ENCODE measurements at regions not wholly inside any gene's neighbourhood (a gene's known extent, or its start where the extent isn't known, plus 50 kb on each side); places are given as distances from the start of the nearest gene placed in this dataset.

- Histone ChIP-seq H3K36me3 (ENCODE audit: control insufficient read depth, insufficient read depth, low read length) (no peaks in the 10 kb centered on the region), H3K27me3 (ENCODE audit: control insufficient read depth, insufficient read depth, low read length) (peaks cover 6% of the 10 kb centered on the region), H3K4me3 (ENCODE audit: low read depth, low read length) (no peak overlapping the region)
- no peak for DNase-seq (ENCODE audit: low read depth)
- no peak for TF ChIP-seq CTCF (IDR thresholded peaks at IDR 0.05; ENCODE audit: insufficient read depth, low read length, poor library complexity, severe bottlenecking)
Observed at GRCh38 chr3:72041076-72041475, 256.1 kb upstream of the PROK2 start.

- Histone ChIP-seq H3K36me3 (ENCODE audit: control insufficient read depth, insufficient read depth, low read length) (no peaks in the 10 kb centered on the region), H3K4me3 (ENCODE audit: low read depth, low read length) (no peak overlapping the region), H3K27me3 (ENCODE audit: control insufficient read depth, insufficient read depth, low read length) (peaks cover 6% of the 10 kb centered on the region)
- no peak for TF ChIP-seq CTCF (IDR thresholded peaks at IDR 0.05; ENCODE audit: insufficient read depth, low read length, poor library complexity, severe bottlenecking)
- DNase-seq (ENCODE audit: low read depth), result no peak
Observed at GRCh38 chr3:72039677-72040076, 254.7 kb upstream of the PROK2 start.

GRCh38 chr3:72036899-72037298 is 252.0 kb upstream of the PROK2 start:
- no peak for DNase-seq (ENCODE audit: low read depth)
- H3K4me3 ChIP-seq (ENCODE audit: low read depth, low read length), result no peak overlapping the region

GRCh38 chr3:72035606-72036005 is 250.7 kb upstream of the PROK2 start:
- no peak for DNase-seq (ENCODE audit: low read depth)
- Histone ChIP-seq H3K36me3 (ENCODE audit: control insufficient read depth, insufficient read depth, low read length) (no peaks in the 10 kb centered on the region), H3K27me3 (ENCODE audit: control insufficient read depth, insufficient read depth, low read length) (peaks cover 2% of the 10 kb centered on the region), H3K4me3 (ENCODE audit: low read depth, low read length) (no peak overlapping the region)
- no peak for TF ChIP-seq CTCF (IDR thresholded peaks at IDR 0.05; ENCODE audit: insufficient read depth, low read length, poor library complexity, severe bottlenecking)

More at GRCh38 chr3:72036899-72037298, 252.0 kb upstream of the PROK2 start:
- Histone ChIP-seq H3K27me3 (ENCODE audit: control insufficient read depth, insufficient read depth, low read length) (peaks cover 6% of the 10 kb centered on the region), H3K36me3 (ENCODE audit: control insufficient read depth, insufficient read depth, low read length) (no peaks in the 10 kb centered on the region)
- no peak for TF ChIP-seq CTCF (IDR thresholded peaks at IDR 0.05; ENCODE audit: insufficient read depth, low read length, poor library complexity, severe bottlenecking)

- peaks cover 2% of the 10 kb centered on the region for H3K27me3 ChIP-seq (ENCODE audit: control insufficient read depth, insufficient read depth, low read length)
Observed at GRCh38 chr3:72034986-72035385, 250.0 kb upstream of the PROK2 start.

More at GRCh38 chr3:72034986-72035385, 250.0 kb upstream of the PROK2 start:
- no peak for TF ChIP-seq CTCF (IDR thresholded peaks at IDR 0.05; ENCODE audit: insufficient read depth, low read length, poor library complexity, severe bottlenecking)
- DNase-seq (ENCODE audit: low read depth), result no peak
- Histone ChIP-seq H3K36me3 (ENCODE audit: control insufficient read depth, insufficient read depth, low read length) (no peaks in the 10 kb centered on the region), H3K4me3 (ENCODE audit: low read depth, low read length) (no peak overlapping the region)

Measured in kidney epithelial cell (primary cell).